ENCODE measurements at regions not wholly inside any gene's neighbourhood (a gene's known extent, or its start where the extent isn't known, plus 50 kb on each side); places are given as distances from the start of the nearest gene placed in this dataset.

- H3K9me3 ChIP-seq, result no peaks in the 10 kb centered on the region
- ATAC-seq (no peak), DNase-seq (no peak)
- TF ChIP-seq CTCF (IDR thresholded peaks at IDR 0.05), result no peak
- intact Hi-C loops (cut with DNase I), result loop anchor here in 1 of 10 donors (10.0 kb wide), 1 partner anchor 457 kb away; no protein-coding TSS in a partner anchor
- no peaks in the 10 kb centered on the region for H3K36me3 ChIP-seq
- no peak overlapping the region for H3K4me3 ChIP-seq
- peaks cover 0 to 9% (median 0%) of the 10 kb centered on the region in 7 donors for H3K27me3 ChIP-seq
- H3K27ac ChIP-seq, result no peak overlapping the region
- no peaks in the 10 kb centered on the region for H3K4me1 ChIP-seq
- WGBS, 2 donors, result 92 to 96% methylated on average over 5 of the region's 5 CpGs
These were observed 138.5 kb upstream of the SYT6 start for GRCh38 chr1:114292194-114292593.

- intact Hi-C loops (cut with DNase I), result loop anchor here in 1 of 10 donors (10.0 kb wide), 1 partner anchor 456 kb away; no protein-coding TSS in a partner anchor
- TF ChIP-seq CTCF (IDR thresholded peaks at IDR 0.05), result no peak
- H3K9me3 ChIP-seq, result no peaks in the 10 kb centered on the region
- H3K27ac ChIP-seq, result no peak overlapping the region
- H3K36me3 ChIP-seq, result no peaks in the 10 kb centered on the region
- H3K4me3 ChIP-seq, result no peak overlapping the region
- no peak for DNase-seq
- no peaks in the 10 kb centered on the region for H3K4me1 ChIP-seq
- 81 to 83% methylated on average over 2 of the region's 2 CpGs for WGBS, 2 donors
- H3K27me3 ChIP-seq, result peaks cover 0 to 9% (median 0%) of the 10 kb centered on the region in 7 donors
- ATAC-seq, result no peak
These were observed 137.1 kb upstream of the SYT6 start for GRCh38 chr1:114290776-114291175.

GRCh38 chr1:114290341-114290740 is 136.7 kb upstream of the SYT6 start:
- no peak for TF ChIP-seq CTCF (IDR thresholded peaks at IDR 0.05)
- 74 to 83% methylated on average over 4 of the region's 4 CpGs for WGBS, 2 donors
- intact Hi-C loops (cut with DNase I), result loop anchor here in 1 of 10 donors (10.0 kb wide), 1 partner anchor 456 kb away; no protein-coding TSS in a partner anchor
- ATAC-seq (no peak), DNase-seq (no peak)
- Histone ChIP-seq H3K27ac (no peak overlapping the region), H3K36me3 (no peaks in the 10 kb centered on the region), H3K9me3 (no peaks in the 10 kb centered on the region), H3K4me1 (no peaks in the 10 kb centered on the region), H3K27me3 (peaks cover 0 to 9% (median 0%) of the 10 kb centered on the region in 7 donors), H3K4me3 (no peak overlapping the region)

GRCh38 chr1:114289824-114290223 is 136.2 kb upstream of the SYT6 start:
- peaks cover 0 to 9% (median 0%) of the 10 kb centered on the region in 7 donors for H3K27me3 ChIP-seq
- H3K9me3 ChIP-seq, result no peaks in the 10 kb centered on the region
- H3K4me3 ChIP-seq, result no peak overlapping the region
- H3K4me1 ChIP-seq, result no peaks in the 10 kb centered on the region
- H3K27ac ChIP-seq, result no peak overlapping the region
- H3K36me3 ChIP-seq, result no peaks in the 10 kb centered on the region
- DNase-seq, result no peak
- intact Hi-C loops (cut with DNase I), result loop anchor here in 6 of 10 donors (10.0 kb wide), 2 partner anchors 185 to 455 kb away; no protein-coding TSS in a partner anchor
- no peak for ATAC-seq
- WGBS, 2 donors, result 72 to 75% methylated on average over 8 of the region's 8 CpGs
- no peak for TF ChIP-seq CTCF (IDR thresholded peaks at IDR 0.05)
